Mucosa of descending colon (tissue), 3 donors: ENCODE measurements at regions not wholly inside any gene's neighbourhood (a gene's known extent, or its start where the extent isn't known, plus 50 kb on each side); places are given as distances from the start of the nearest gene placed in this dataset.

Source experiments
- ATAC-seq: fragments of 200-7000 bp; cut with Tn5 transposase; one replicate; pipeline ENCODE4 v1.9.1; 2020; ENCODE audit warnings: mild to moderate bottlenecking, moderate library complexity
- DNase-seq, 3 donors: peaks; one replicate each; pipeline ENCODE4 v3.0.0-alpha.2; 2020
- H3K36me3 ChIP-seq: fragments of 200-600 bp; one replicate; pipeline ENCODE4 v1.8.0; 2021; ENCODE audit warnings: low read depth, mild to moderate bottlenecking
- H3K4me1 ChIP-seq: fragments of 200-600 bp; one replicate; pipeline ENCODE4 v1.8.0; 2021; ENCODE audit warnings: low read depth, mild to moderate bottlenecking
- H3K4me3 ChIP-seq: fragments of 200-600 bp; one replicate; pipeline ENCODE4 v1.8.0; 2021; ENCODE audit warnings: mild to moderate bottlenecking
- H3K9me3 ChIP-seq: fragments of 200-600 bp; one replicate; pipeline ENCODE4 v1.8.0; 2021; ENCODE audit warnings: mild to moderate bottlenecking
- intact Hi-C, 2 donors: fragments of 100-400 bp; cut with DNase I in 1 of 2; cut with micrococcal nuclease in 1 of 2; formaldehyde crosslinking; loops; one replicate each; pipeline versions ENCODE4 v1.11.0 to v1.11.1; 2022; cut with DNase I, micrococcal nuclease
- TF ChIP-seq, protein P1 (sequence below): fragments of 200-600 bp; IDR thresholded peaks from one replicate; pipeline ENCODE4 v1.8.0; 2022; ENCODE audit warnings: antibody characterized with exemption, mild to moderate bottlenecking
- donor health status: DM: no; HTN: no; CAD: no; lungs with moderate emphysema.
- donor health status: DM: no; HTN: no; CAD: no.
- donor health status: DM: no; HTN: yes; CAD: no.

DNA sequence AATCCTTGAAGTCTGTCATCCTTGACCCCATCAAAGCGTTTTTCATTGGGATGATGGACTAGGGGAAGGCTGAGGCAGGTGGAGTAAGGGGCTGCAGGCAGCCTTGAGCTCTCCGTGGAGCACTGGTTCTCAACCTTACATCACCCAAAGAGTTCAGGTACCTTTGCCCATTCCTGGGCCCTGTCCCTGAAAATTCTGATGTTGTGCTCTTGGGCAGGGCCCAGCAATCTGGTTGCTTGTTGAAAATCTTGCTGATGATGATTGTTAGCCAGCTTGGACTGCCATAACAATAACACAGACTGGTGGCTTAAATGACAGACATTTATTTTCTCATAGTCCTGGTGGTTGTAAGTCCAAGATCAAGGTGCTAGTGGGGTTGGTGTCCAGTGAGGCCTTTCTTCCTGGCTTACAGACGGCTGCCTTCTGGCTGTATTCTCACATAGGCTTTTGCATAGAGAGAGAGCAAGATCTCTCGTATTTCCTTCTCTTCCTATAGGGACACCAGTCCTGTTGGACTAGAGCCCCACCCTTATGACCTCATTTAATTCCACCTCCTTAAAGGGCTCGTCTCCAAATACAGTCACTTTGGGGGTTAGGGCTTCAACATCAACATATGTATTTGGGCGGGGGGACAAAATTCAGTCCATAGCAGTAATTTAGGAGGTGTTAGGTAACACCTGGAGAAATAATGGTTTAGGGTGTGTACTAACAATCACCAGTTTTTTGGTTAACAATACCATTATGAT, 104.9 kb downstream of the PLEKHG1 start:
- TF ChIP-seq, protein P1, sequence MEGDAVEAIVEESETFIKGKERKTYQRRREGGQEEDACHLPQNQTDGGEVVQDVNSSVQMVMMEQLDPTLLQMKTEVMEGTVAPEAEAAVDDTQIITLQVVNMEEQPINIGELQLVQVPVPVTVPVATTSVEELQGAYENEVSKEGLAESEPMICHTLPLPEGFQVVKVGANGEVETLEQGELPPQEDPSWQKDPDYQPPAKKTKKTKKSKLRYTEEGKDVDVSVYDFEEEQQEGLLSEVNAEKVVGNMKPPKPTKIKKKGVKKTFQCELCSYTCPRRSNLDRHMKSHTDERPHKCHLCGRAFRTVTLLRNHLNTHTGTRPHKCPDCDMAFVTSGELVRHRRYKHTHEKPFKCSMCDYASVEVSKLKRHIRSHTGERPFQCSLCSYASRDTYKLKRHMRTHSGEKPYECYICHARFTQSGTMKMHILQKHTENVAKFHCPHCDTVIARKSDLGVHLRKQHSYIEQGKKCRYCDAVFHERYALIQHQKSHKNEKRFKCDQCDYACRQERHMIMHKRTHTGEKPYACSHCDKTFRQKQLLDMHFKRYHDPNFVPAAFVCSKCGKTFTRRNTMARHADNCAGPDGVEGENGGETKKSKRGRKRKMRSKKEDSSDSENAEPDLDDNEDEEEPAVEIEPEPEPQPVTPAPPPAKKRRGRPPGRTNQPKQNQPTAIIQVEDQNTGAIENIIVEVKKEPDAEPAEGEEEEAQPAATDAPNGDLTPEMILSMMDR, result no peak
- peaks cover 5% of the 10 kb centered on the region for H3K4me1 ChIP-seq
- no peaks in the 10 kb centered on the region for H3K36me3 ChIP-seq
- peak in 1 of 3 donors; percentile 46 for DNase-seq
- intact Hi-C loops, result no loop called here
- H3K4me3 ChIP-seq, result no peak overlapping the region
- no peaks in the 10 kb centered on the region for H3K9me3 ChIP-seq
- peak; percentile 94 for ATAC-seq

GRCh38 chr6:150705392-150705791, 105.7 kb downstream of the PLEKHG1 start:
- TF ChIP-seq, protein P1, result no peak
- ATAC-seq, result no peak

DNA sequence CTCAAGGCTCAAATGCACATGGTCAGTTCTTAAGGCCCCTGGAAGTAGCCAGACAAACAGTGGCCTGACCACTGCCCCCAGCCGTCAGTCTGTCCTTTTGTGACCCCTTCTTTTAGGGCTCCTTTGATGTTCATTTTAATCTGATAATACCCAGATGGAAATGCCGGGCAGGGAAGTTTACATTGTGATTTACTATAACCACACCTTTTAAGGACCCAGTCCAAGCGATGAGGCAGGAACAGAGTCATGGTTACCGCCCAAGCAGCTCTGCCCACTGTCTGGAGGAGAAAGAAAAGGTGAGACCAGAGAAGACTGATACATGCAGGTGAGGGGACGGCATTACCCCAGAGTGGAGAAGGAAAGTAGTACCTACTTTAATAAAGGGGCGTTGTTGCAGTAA, 110.6 kb downstream of the PLEKHG1 start:
- no peak overlapping the region for H3K4me3 ChIP-seq
- ATAC-seq, result peak; percentile 92
- H3K4me1 ChIP-seq, result peaks cover 13% of the 10 kb centered on the region
- H3K36me3 ChIP-seq, result no peaks in the 10 kb centered on the region
- peak in 1 of 3 donors; percentile 85 for DNase-seq
- intact Hi-C loops, result no loop called here
- TF ChIP-seq, protein P1, result no peak
- no peaks in the 10 kb centered on the region for H3K9me3 ChIP-seq

More at GRCh38 chr6:150705392-150705791, 105.7 kb downstream of the PLEKHG1 start:
- Histone ChIP-seq H3K4me3 (no peak overlapping the region), H3K9me3 (no peaks in the 10 kb centered on the region), H3K4me1 (peaks cover 5% of the 10 kb centered on the region), H3K36me3 (no peaks in the 10 kb centered on the region)
- intact Hi-C loops, result no loop called here
- DNase-seq, result no peak

DNA sequence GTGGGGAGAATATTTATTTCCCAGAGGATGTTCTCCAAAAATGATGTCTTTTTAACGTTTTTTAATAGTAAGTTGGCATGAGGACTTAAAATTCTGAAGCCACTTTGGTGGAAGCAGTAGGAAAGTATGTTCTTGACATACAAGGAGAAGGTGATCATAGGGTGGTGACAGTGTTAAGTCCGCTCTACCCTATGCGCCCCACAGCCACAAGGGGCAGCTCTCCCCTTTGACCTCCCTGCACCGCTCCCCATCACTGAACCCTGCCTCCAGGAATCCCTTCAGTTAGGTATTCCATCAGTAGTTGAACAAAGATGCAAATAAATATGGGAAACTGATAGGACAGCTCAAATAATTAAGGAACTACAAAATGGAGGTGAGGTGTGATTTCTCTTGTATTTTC, 111.4 kb downstream of the PLEKHG1 start:
- H3K4me1 ChIP-seq, result peaks cover 13% of the 10 kb centered on the region
- H3K4me3 ChIP-seq, result no peak overlapping the region
- no peaks in the 10 kb centered on the region for H3K36me3 ChIP-seq
- intact Hi-C loops, result no loop called here
- no peak for ATAC-seq
- TF ChIP-seq, protein P1, result no peak
- DNase-seq, result no peak
- no peaks in the 10 kb centered on the region for H3K9me3 ChIP-seq

DNA sequence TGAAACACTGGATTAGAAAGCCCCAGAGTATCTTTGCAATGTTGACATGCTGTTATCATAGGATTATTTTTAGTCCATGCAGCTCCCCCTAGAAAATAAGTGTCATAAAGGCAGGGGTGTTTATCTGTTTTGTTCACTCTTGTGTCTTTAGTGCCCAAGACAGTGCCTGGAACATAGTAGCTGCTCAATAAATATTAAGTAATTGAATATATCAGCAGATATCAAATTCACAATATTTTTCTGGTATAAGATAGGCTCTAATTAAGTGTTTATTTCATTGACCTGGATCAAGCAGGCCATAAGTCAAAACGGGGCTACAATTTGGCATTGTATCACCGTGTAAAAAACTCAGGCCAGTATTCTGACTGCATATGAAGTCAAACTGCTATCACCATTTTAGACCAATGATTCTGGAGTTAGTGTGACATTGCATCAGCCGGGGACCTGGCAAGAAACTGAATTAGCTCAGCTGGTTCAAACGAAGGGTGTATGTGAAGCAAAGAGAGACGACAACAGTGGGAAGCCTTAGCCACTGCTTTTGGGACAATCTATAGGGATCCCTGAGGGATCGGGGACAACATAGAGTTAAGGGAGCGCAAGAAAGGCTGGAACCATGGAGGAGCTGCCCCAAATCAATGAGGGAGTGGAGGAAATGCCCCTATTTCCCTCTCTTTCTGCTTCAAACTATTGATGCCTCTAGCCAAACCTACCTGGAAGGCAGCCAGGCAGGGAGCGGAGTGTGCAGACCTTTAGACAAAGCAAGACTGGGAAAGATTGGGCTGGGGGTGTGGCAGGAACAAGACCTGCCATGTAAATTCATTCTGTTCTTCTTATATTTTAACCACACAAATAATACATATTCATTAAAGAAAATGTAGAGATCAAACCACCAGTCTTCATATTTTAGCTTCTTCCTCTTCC, 112.2 kb downstream of the PLEKHG1 start:
- intact Hi-C loops, result no loop called here
- H3K9me3 ChIP-seq, result no peaks in the 10 kb centered on the region
- peak; percentile 76 for ATAC-seq
- H3K4me3 ChIP-seq, result no peak overlapping the region
- no peaks in the 10 kb centered on the region for H3K36me3 ChIP-seq
- TF ChIP-seq, protein P1, result no peak
- peak; percentile 75 to 86 (median 78) for DNase-seq
- peaks cover 13% of the 10 kb centered on the region for H3K4me1 ChIP-seq
